H9 (cell line): ENCODE measurements at regions not wholly inside any gene's neighbourhood (a gene's known extent, or its start where the extent isn't known, plus 50 kb on each side); places are given as distances from the start of the nearest gene placed in this dataset.

Experiments
- DNase-seq: peaks from one replicate; pipeline ENCODE4 v3.0.0-alpha.2; 2017
- H2AFZ ChIP-seq: one replicate; pipeline ENCODE4 v1.6.1; 2013; ENCODE audit warnings: mild to moderate bottlenecking, low read length, control low read depth, moderate library complexity
- H2AK5ac ChIP-seq: 2 replicates; pipeline ENCODE4 v1.6.1; 2013; ENCODE audit warnings: low read length, control low read depth, mixed read lengths; ENCODE audit not compliant: insufficient read length
- H2BK120ac ChIP-seq: one replicate; pipeline ENCODE4 v1.6.1; 2013; ENCODE audit warnings: low read depth, mild to moderate bottlenecking, low read length, control low read depth, inconsistent platforms; ENCODE audit not compliant: poor library complexity, severe bottlenecking
- H2BK12ac ChIP-seq: 2 replicates; pipeline ENCODE4 v1.6.1; 2013; ENCODE audit warnings: low read length, control low read depth, mixed read lengths, low read depth; ENCODE audit not compliant: insufficient read length
- H2BK15ac ChIP-seq: 2 replicates; pipeline ENCODE4 v1.6.1; 2013; ENCODE audit warnings: low read depth, low read length, control low read depth
- H2BK20ac ChIP-seq: one replicate; pipeline ENCODE4 v1.6.1; 2013; ENCODE audit warnings: low read depth, mild to moderate bottlenecking, low read length, control low read depth, inconsistent platforms; ENCODE audit not compliant: poor library complexity, severe bottlenecking
- H2BK5ac ChIP-seq: 2 replicates; pipeline ENCODE4 v1.6.1; 2013; ENCODE audit warnings: low read length, control low read depth, mixed read lengths; ENCODE audit not compliant: insufficient read length
- H3K14ac ChIP-seq: 2 replicates; pipeline ENCODE4 v1.6.1; 2013; ENCODE audit warnings: low read length, control low read depth; ENCODE audit not compliant: insufficient read depth
- H3K18ac ChIP-seq: 2 replicates; pipeline ENCODE4 v1.6.1; 2013; ENCODE audit warnings: low read depth, mild to moderate bottlenecking, mixed read lengths, low read length, control low read depth; ENCODE audit not compliant: insufficient read length
- H3K23ac ChIP-seq: 2 replicates; pipeline ENCODE4 v1.6.1; 2013; ENCODE audit warnings: low read length, control low read depth, mixed read lengths, low read depth; ENCODE audit not compliant: insufficient read length
- H3K23me2 ChIP-seq: 2 replicates; pipeline ENCODE4 v1.6.1; 2013; ENCODE audit warnings: low read depth, mild to moderate bottlenecking, mixed read lengths, low read length, control low read depth; ENCODE audit not compliant: insufficient read length, poor library complexity, severe bottlenecking
- H3K27ac ChIP-seq: 2 replicates; pipeline ENCODE4 v1.5.1; 2013; ENCODE audit warnings: low read length, control low read depth, mixed read lengths, low read depth; ENCODE audit not compliant: insufficient read length
- H3K27me3 ChIP-seq: 2 replicates; pipeline ENCODE4 v1.6.1; 2013; ENCODE audit warnings: low read length, control low read depth, inconsistent platforms; ENCODE audit not compliant: insufficient read depth
- H3K4ac ChIP-seq: 2 replicates; pipeline ENCODE4 v1.6.1; 2013; ENCODE audit warnings: low read depth, mild to moderate bottlenecking, control low read depth, inconsistent platforms, low read length, moderate library complexity
- H3K4me1 ChIP-seq: 2 replicates; pipeline ENCODE4 v1.6.1; 2013; ENCODE audit warnings: low read length, control low read depth, inconsistent platforms; ENCODE audit not compliant: insufficient read depth
- H3K4me2 ChIP-seq: 2 replicates; pipeline ENCODE4 v1.6.1; 2013; ENCODE audit warnings: low read length, control low read depth, mixed read lengths; ENCODE audit not compliant: insufficient read length, insufficient read depth
- H3K56ac ChIP-seq: 2 replicates; pipeline ENCODE4 v1.6.1; 2013; ENCODE audit warnings: low read depth, mild to moderate bottlenecking, mixed read lengths, low read length, control low read depth; ENCODE audit not compliant: insufficient read length
- H3K79me1 ChIP-seq: 2 replicates; pipeline ENCODE4 v1.6.1; 2013; ENCODE audit warnings: low read depth, mild to moderate bottlenecking, moderate library complexity, low read length, control low read depth, inconsistent platforms; ENCODE audit not compliant: insufficient read depth, poor library complexity, severe bottlenecking
- H3K79me2 ChIP-seq: 2 replicates; pipeline ENCODE4 v1.6.1; 2013; ENCODE audit warnings: low read length, control low read depth, inconsistent platforms; ENCODE audit not compliant: insufficient read depth
- H3K9ac ChIP-seq: 2 replicates; pipeline ENCODE4 v1.6.1; 2013; ENCODE audit warnings: low read length, control low read depth, mixed read lengths; ENCODE audit not compliant: insufficient read length; ENCODE audit errors: extremely low read depth
- H3K9me3 ChIP-seq: one replicate; pipeline ENCODE4 v1.6.1; 2013; ENCODE audit warnings: low read depth, low read length, inconsistent platforms; ENCODE audit not compliant: control insufficient read depth
- H3T11ph ChIP-seq: one replicate; pipeline ENCODE4 v1.6.1; 2013; ENCODE audit warnings: mild to moderate bottlenecking, low read length, control low read depth, inconsistent platforms
- H4K20me1 ChIP-seq: one replicate; pipeline ENCODE4 v1.6.1; 2013; ENCODE audit not compliant: control insufficient read depth, insufficient read length, insufficient read depth
- H4K5ac ChIP-seq: 2 replicates; pipeline ENCODE4 v1.6.1; 2013; ENCODE audit warnings: low read depth, mild to moderate bottlenecking, mixed read lengths, low read length, control low read depth; ENCODE audit not compliant: insufficient read length
- H4K8ac ChIP-seq: replicated peaks from 2 replicates; pipeline ENCODE4 v1.6.1; 2013; ENCODE audit warnings: low read length, control low read depth, mixed read lengths, low read depth; ENCODE audit not compliant: insufficient read length
- H4K91ac ChIP-seq: 2 replicates; pipeline ENCODE4 v1.6.1; 2013; ENCODE audit warnings: low read depth, mild to moderate bottlenecking, moderate library complexity, mixed read lengths, low read length, control low read depth; ENCODE audit not compliant: insufficient read length
- H3K27ac Mint-ChIP-seq, 3 experiments: 2 replicates in 2 of 3; 3 replicates in 1 of 3; pipeline ENCODE4 v1.8.0; 2020 to 2021; ENCODE audit warnings: mixed read lengths in 3 of 3, mild to moderate bottlenecking in 1 of 3, moderate library complexity in 1 of 3
- H3K27me3 Mint-ChIP-seq: 2 replicates; pipeline ENCODE4 v1.8.0; 2021; ENCODE audit warnings: low read depth, mild to moderate bottlenecking, moderate library complexity, mixed read lengths
- H3K36me3 Mint-ChIP-seq, 3 experiments: 2 replicates in 2 of 3; 3 replicates in 1 of 3; pipeline ENCODE4 v1.8.0; 2020 to 2021; ENCODE audit warnings: low read depth in 3 of 3, mixed read lengths in 3 of 3; ENCODE audit not compliant: insufficient read depth in 1 of 3
- H3K4me1 Mint-ChIP-seq, 2 experiments: 2 replicates each; pipeline ENCODE4 v1.8.0; 2020; ENCODE audit warnings: mixed read lengths in 2 of 2
- H3K4me3 Mint-ChIP-seq, 2 experiments: 2 replicates in 1 of 2; 3 replicates in 1 of 2; pipeline ENCODE4 v1.8.0; 2020 to 2021; ENCODE audit warnings: mild to moderate bottlenecking in 2 of 2, mixed read lengths in 2 of 2, moderate library complexity in 1 of 2
- H3K9me3 Mint-ChIP-seq, 2 experiments: 2 replicates in 1 of 2; 3 replicates in 1 of 2; pipeline ENCODE4 v1.8.0; 2020; ENCODE audit warnings: mild to moderate bottlenecking in 2 of 2, mixed read lengths in 2 of 2, moderate library complexity in 1 of 2
- WGBS: extraction: QIAGEN DNeasy Blood & Tissue Kit; methylation state at CpG from one replicate; pipeline ENCODE4 v1.1.7; 2013; ENCODE audit warnings: missing lambda C conversion rate, low lambda C conversion rate, mixed read lengths; ENCODE audit not compliant: insufficient read length; ENCODE audit errors: extremely low coverage; 5-methylcytosine and 5-hydroxymethylcytosine counted together
- TF ChIP-seq, protein P1 (sequence below): fragments of 200-600 bp; sonication (generic); conservative IDR thresholded peaks from 3 replicates; pipeline ENCODE4 v1.8.0; 2021; ENCODE audit warnings: antibody characterized with exemption, mild to moderate bottlenecking

DNA sequence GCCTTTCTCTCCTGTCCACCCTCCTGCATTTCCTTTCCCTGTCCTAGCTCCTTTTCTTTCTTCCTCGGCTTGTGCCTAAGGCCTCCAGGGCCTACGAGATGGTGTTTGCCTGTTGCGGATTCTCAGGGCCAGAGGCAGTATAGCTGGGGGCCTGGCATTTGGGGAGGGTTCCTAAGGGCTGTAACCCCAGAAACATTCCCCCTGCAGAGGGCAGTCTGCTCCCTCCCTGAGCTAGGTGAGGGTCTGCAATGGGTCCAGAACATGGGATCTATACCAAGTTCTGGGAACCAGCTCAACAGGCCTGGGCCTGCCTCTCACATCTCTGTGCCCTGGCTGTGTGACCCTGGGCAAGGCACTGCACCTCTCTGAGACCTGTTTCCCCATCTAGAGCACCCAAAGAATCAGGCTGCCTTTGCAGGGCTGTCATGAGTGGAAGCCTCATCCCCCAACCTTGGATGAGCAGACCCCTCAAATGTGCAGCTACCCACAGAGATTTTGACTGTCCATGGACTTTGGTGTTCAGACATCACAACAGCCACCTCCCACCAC, 97.5 kb downstream of the GLI2 start:
- H3K4me3 Mint-ChIP-seq = no peak overlapping the region
- H3K23me2 ChIP-seq = no peaks in the 10 kb centered on the region

More for the DNA sequence above, 97.5 kb downstream of the GLI2 start:
- Histone ChIP-seq H3K23ac (no peak overlapping the region), H4K8ac (no peak overlapping the region), H3K4me2 (no peak overlapping the region), H2BK20ac (no peak overlapping the region), H2BK15ac (no peak overlapping the region), H2AFZ (no peak overlapping the region), H3K18ac (no peak overlapping the region), H2BK120ac (no peak overlapping the region), H3K4me1 (peaks cover 5% of the 10 kb centered on the region; the same call in 1 of the 2 replicates), H3K79me1 (peaks cover 7% of the 10 kb centered on the region), H2BK5ac (no peak overlapping the region), H3K79me2 (no peaks in the 10 kb centered on the region; the same call in 1 of the 2 replicates), H4K5ac (no peak overlapping the region), H3T11ph (no peak overlapping the region), H2AK5ac (no peak overlapping the region), H3K27ac (no peak overlapping the region), H3K14ac (no peak overlapping the region), H3K27me3 (no peaks in the 10 kb centered on the region), H3K9me3 (no peaks in the 10 kb centered on the region), H4K20me1 (no peaks in the 10 kb centered on the region), H2BK12ac (no peak overlapping the region), H3K56ac (no peak overlapping the region), H4K91ac (no peak overlapping the region), H3K4ac (no peak overlapping the region), H3K9ac (no peak overlapping the region)
- Mint-ChIP-seq H3K27me3 (no peaks in the 10 kb centered on the region; the same call in 1 of the 2 replicates), H3K27ac (peak overlapping the region in 2 of 3 experiments; percentile 18 to 60; a peak in 2 of 7 replicates), H3K9me3 (no peaks in the 10 kb centered on the region; a peak in 2 of 5 replicates), H3K4me1 (peaks cover 32 to 42% of the 10 kb centered on the region in 2 experiments), H3K36me3 (peaks cover 12 to 24% (median 21%) of the 10 kb centered on the region in 3 experiments; a peak in 6 of 7 replicates)
- no CpG with 5 or more reads among the region's 3 CpGs for WGBS
- TF ChIP-seq, protein P1, sequence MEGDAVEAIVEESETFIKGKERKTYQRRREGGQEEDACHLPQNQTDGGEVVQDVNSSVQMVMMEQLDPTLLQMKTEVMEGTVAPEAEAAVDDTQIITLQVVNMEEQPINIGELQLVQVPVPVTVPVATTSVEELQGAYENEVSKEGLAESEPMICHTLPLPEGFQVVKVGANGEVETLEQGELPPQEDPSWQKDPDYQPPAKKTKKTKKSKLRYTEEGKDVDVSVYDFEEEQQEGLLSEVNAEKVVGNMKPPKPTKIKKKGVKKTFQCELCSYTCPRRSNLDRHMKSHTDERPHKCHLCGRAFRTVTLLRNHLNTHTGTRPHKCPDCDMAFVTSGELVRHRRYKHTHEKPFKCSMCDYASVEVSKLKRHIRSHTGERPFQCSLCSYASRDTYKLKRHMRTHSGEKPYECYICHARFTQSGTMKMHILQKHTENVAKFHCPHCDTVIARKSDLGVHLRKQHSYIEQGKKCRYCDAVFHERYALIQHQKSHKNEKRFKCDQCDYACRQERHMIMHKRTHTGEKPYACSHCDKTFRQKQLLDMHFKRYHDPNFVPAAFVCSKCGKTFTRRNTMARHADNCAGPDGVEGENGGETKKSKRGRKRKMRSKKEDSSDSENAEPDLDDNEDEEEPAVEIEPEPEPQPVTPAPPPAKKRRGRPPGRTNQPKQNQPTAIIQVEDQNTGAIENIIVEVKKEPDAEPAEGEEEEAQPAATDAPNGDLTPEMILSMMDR = peak; percentile 38; the same call in 2 of the 3 replicates
- no peak for DNase-seq
